IMR-90 (cell line): ENCODE measurements at regions not wholly inside any gene's neighbourhood (a gene's known extent, or its start where the extent isn't known, plus 50 kb on each side); places are given as distances from the start of the nearest gene placed in this dataset.

Experiments used
- ATAC-seq: fragments of 200-7000 bp; cut with Tn5 transposase; 2 replicates; pipeline ENCODE4 v1.9.1; 2020; ENCODE audit warnings: low read depth, mild to moderate bottlenecking, moderate library complexity
- BruUV-seq: library from RNA; stranded (reverse); fragments of 400-500 nt; replicated peaks from 2 replicates; lab custom pipeline; 2021; lab: Mats Ljungman, UMichigan
- CTCF ChIA-PET: fragments of 300-600 bp; formaldehyde crosslinking; extraction: SDS; loops from one replicate; lab custom pipeline; 2021; ENCODE audit warnings: antibody characterized with exemption; lab: Yijun Ruan, JAX
- POLR2A ChIA-PET: fragments of 300-600 bp; sonication (Branson Sonifier 250); formaldehyde crosslinking; loops from one replicate; lab custom pipeline; 2022; ENCODE audit warnings: antibody characterized with exemption; ENCODE audit not compliant: unreplicated experiment; lab: Charles Lee
- DNase-seq: peaks from one replicate; pipeline ENCODE4 v3.0.0; 2013
- H2AFZ ChIP-seq: replicated peaks from 2 replicates; pipeline ENCODE3; 2013; ENCODE audit warnings: low read length, mild to moderate bottlenecking; ENCODE audit not compliant: poor library complexity
- H2AK5ac ChIP-seq: 2 replicates; pipeline ENCODE4 v1.6.1; 2013; ENCODE audit warnings: low read depth, low read length, inconsistent platforms
- H2AK9ac ChIP-seq: replicated peaks from 2 replicates; pipeline ENCODE3; 2013; ENCODE audit warnings: mild to moderate bottlenecking, low read depth, low read length, moderate library complexity; ENCODE audit not compliant: poor library complexity
- H2BK120ac ChIP-seq: 2 replicates; pipeline ENCODE4 v1.6.1; 2013; ENCODE audit warnings: low read depth, low read length, inconsistent platforms
- H2BK15ac ChIP-seq: 3 replicates; pipeline ENCODE4 v1.6.1; 2013; ENCODE audit warnings: low read depth, low read length, inconsistent platforms
- H2BK20ac ChIP-seq: 2 replicates; pipeline ENCODE4 v1.6.1; 2013; ENCODE audit warnings: low read depth, mild to moderate bottlenecking, inconsistent platforms, low read length, moderate library complexity
- H2BK5ac ChIP-seq: 2 replicates; pipeline ENCODE4 v1.6.1; 2013; ENCODE audit warnings: mild to moderate bottlenecking, low read depth, low read length, inconsistent platforms; ENCODE audit not compliant: poor library complexity, severe bottlenecking
- H3K14ac ChIP-seq: replicated peaks from 2 replicates; pipeline ENCODE4 v1.6.1; 2013; ENCODE audit warnings: low read depth, low read length, inconsistent platforms
- H3K18ac ChIP-seq: 2 replicates; pipeline ENCODE4 v1.6.1; 2013; ENCODE audit warnings: low read depth, low read length, control low read depth
- H3K23ac ChIP-seq: 2 replicates; pipeline ENCODE4 v1.6.1; 2013; ENCODE audit warnings: low read depth, low read length, inconsistent platforms
- H3K27ac ChIP-seq: 2 replicates; pipeline ENCODE4 v1.5.1; 2013; ENCODE audit warnings: mild to moderate bottlenecking, control low read depth, low read length; ENCODE audit not compliant: insufficient read depth
- H3K27me3 ChIP-seq: 2 replicates; pipeline ENCODE4 v1.6.1; 2013; ENCODE audit warnings: low read length; ENCODE audit not compliant: control insufficient read depth, insufficient read depth
- H3K36me3 ChIP-seq: 2 replicates; pipeline ENCODE4 v1.6.1; 2013; ENCODE audit warnings: low read length, mixed read lengths; ENCODE audit not compliant: control insufficient read depth, insufficient read depth
- H3K4ac ChIP-seq: 2 replicates; pipeline ENCODE4 v1.6.1; 2013; ENCODE audit warnings: low read depth, low read length, inconsistent platforms
- H3K4me1 ChIP-seq: 2 replicates; pipeline ENCODE4 v1.6.1; 2013; ENCODE audit warnings: low read length, mixed read lengths; ENCODE audit not compliant: control insufficient read depth, insufficient read depth
- H3K4me2 ChIP-seq: 2 replicates; pipeline ENCODE4 v1.6.1; 2013; ENCODE audit warnings: low read depth, mild to moderate bottlenecking, control low read depth, low read length, moderate library complexity
- H3K4me3 ChIP-seq: 2 replicates; pipeline ENCODE4 v1.5.1; 2013; ENCODE audit warnings: low read depth, mild to moderate bottlenecking, control low read depth, low read length, moderate library complexity; ENCODE audit not compliant: insufficient read depth
- H3K56ac ChIP-seq: 2 replicates; pipeline ENCODE4 v1.6.1; 2013; ENCODE audit warnings: low read length, inconsistent platforms; ENCODE audit not compliant: insufficient read depth; ENCODE audit errors: extremely low read depth
- H3K79me1 ChIP-seq, 2 experiments: 2 replicates each; pipeline ENCODE4 v1.6.1; 2013; ENCODE audit warnings: low read length in 2 of 2, inconsistent platforms in 1 of 2, low read depth in 1 of 2
- H3K9ac ChIP-seq: 2 replicates; pipeline ENCODE4 v1.6.1; 2013; ENCODE audit warnings: low read depth, low read length, control low read depth
- H3K9me1 ChIP-seq: 2 replicates; pipeline ENCODE4 v1.6.1; 2013; ENCODE audit warnings: low read length, inconsistent platforms; ENCODE audit not compliant: insufficient read depth
- H3K9me3 ChIP-seq: 2 replicates; pipeline ENCODE4 v1.6.1; 2013; ENCODE audit warnings: low read length; ENCODE audit not compliant: control insufficient read depth, insufficient read depth
- H4K20me1 ChIP-seq: 2 replicates; pipeline ENCODE4 v1.6.1; 2013; ENCODE audit warnings: low read length, inconsistent platforms; ENCODE audit not compliant: insufficient read depth
- H4K5ac ChIP-seq: 2 replicates; pipeline ENCODE4 v1.6.1; 2013; ENCODE audit warnings: mild to moderate bottlenecking, low read depth, low read length, control low read depth
- H4K8ac ChIP-seq, 2 experiments: 2 replicates each; pipeline ENCODE4 v1.6.1; 2013; ENCODE audit warnings: low read depth in 2 of 2, low read length in 2 of 2, control low read depth in 1 of 2, inconsistent platforms in 1 of 2
- H4K91ac ChIP-seq: 2 replicates; pipeline ENCODE4 v1.6.1; 2013; ENCODE audit warnings: low read depth, low read length, inconsistent platforms; ENCODE audit not compliant: insufficient read depth
- BHLHE40 ChIP-seq: fragments of 150-350 bp; IDR thresholded peaks from 2 replicates; pipeline ENCODE4 v1.6.1; 2016; ENCODE audit warnings: mild to moderate bottlenecking, low read depth, low read length
- CEBPB ChIP-seq: IDR thresholded peaks from 2 replicates; pipeline ENCODE4 v1.6.1; 2012; ENCODE audit warnings: low read depth, low read length, improper control_type of control experiment
- CHD1 ChIP-seq: IDR thresholded peaks from 2 replicates; pipeline ENCODE4 v1.6.1; 2012; ENCODE audit warnings: low read depth, low read length, improper control_type of control experiment
- MAFK ChIP-seq: IDR thresholded peaks from 2 replicates; pipeline ENCODE4 v1.6.1; 2012; ENCODE audit warnings: low read depth, low read length, improper control_type of control experiment
- MAZ ChIP-seq: IDR thresholded peaks from 2 replicates; pipeline ENCODE4 v1.6.1; 2012; ENCODE audit warnings: low read depth, mild to moderate bottlenecking, low read length, improper control_type of control experiment, moderate library complexity, borderline replicate concordance
- MXI1 ChIP-seq: IDR thresholded peaks from 2 replicates; pipeline ENCODE4 v1.6.1; 2012; ENCODE audit warnings: low read depth, mild to moderate bottlenecking, low read length, moderate library complexity, borderline replicate concordance
- NFE2L2 ChIP-seq: fragments of 150-350 bp; IDR thresholded peaks from 2 replicates; pipeline ENCODE4 v1.6.1; 2016; ENCODE audit warnings: low read depth, mild to moderate bottlenecking, low read length
- RAD21 ChIP-seq: IDR thresholded peaks from 2 replicates; pipeline ENCODE4 v1.6.1; 2012; ENCODE audit warnings: low read length, improper control_type of control experiment
- RCOR1 ChIP-seq: IDR thresholded peaks from 2 replicates; pipeline ENCODE4 v1.6.1; 2012; ENCODE audit warnings: mild to moderate bottlenecking, low read length, improper control_type of control experiment; ENCODE audit not compliant: insufficient replicate concordance
- RFX5 ChIP-seq: IDR thresholded peaks from 2 replicates; pipeline ENCODE4 v1.8.0; 2012; ENCODE audit warnings: low read depth, mild to moderate bottlenecking, low read length, moderate library complexity
- SMC3 ChIP-seq: fragments of 150-350 bp; IDR thresholded peaks from 2 replicates; pipeline ENCODE4 v1.6.1; 2016; ENCODE audit warnings: low read depth, mild to moderate bottlenecking, antibody characterized with exemption, low read length, moderate library complexity
- WGBS, 2 experiments: methylation state at CpG; one replicate each; pipeline versions ENCODE4 v1.1.5 to v1.1.7; 2013; ENCODE audit warnings: missing lambda C conversion rate in 2 of 2; ENCODE audit not compliant: insufficient read length in 1 of 2; ENCODE audit errors: extremely low coverage in 2 of 2; 5-methylcytosine and 5-hydroxymethylcytosine counted together
- dilution Hi-C: fragments of 300-500 bp; cut with HindIII; formaldehyde crosslinking; loops from one replicate; pipeline ENCODE4 v1.14.3; 2018; ENCODE audit warnings: low sequenced_read_pairs; ENCODE audit not compliant: unreplicated experiment
- in situ Hi-C: fragments of 300-500 bp; cut with MboI; formaldehyde crosslinking; loops from 3 replicates; pipeline ENCODE4 v1.14.3; 2019; ENCODE audit warnings: low sequenced_read_pairs, inconsistent platforms, mixed read lengths
- intact Hi-C: fragments of 100-400 bp; cut with micrococcal nuclease; formaldehyde crosslinking; loops from 2 replicates; pipeline ENCODE4 v1.10.0; 2022
- TF ChIP-seq, protein P1 (sequence below): fragments of 150-350 bp; IDR thresholded peaks from 2 replicates; pipeline ENCODE4 v1.6.1; 2016; ENCODE audit warnings: low read depth, mild to moderate bottlenecking, low read length, moderate library complexity, borderline replicate concordance
- TF ChIP-seq, protein P2 (sequence below): conservative IDR thresholded peaks from 2 replicates; pipeline ENCODE4 v1.5.1; 2012; ENCODE audit warnings: mild to moderate bottlenecking, low read depth, low read length, improper control_type of control experiment
- TF ChIP-seq, protein P3 (sequence below): fragments of 150-350 bp; IDR thresholded peaks from 2 replicates; pipeline ENCODE4 v1.6.1; 2017; ENCODE audit warnings: mild to moderate bottlenecking, antibody characterized with exemption, low read length, low read depth

DNA sequence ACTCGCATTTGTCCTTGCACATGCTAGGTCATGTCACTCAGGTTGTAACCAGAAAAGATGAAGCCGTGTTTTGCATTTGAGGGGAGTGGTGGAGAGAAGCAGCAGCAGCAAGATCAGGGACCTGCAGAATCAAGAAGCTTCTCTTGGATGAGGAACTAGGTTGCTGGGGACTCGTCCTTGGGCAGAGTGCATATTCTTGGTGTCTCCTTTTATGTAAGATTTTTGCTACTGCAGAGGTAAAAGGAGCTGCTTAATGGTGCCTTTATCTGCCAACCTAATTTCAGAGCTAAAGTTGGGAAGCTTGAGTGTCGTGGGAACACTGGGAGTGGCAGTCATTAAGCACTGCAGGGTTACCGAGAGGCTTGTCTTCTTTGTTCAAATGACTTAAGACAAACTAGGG is 236.5 kb downstream of the MAP2K4 start (continued):
- TF ChIP-seq MXI1 (no peak), SMC3 (no peak), MAFK (no peak), NFE2L2 (no peak)

DNA sequence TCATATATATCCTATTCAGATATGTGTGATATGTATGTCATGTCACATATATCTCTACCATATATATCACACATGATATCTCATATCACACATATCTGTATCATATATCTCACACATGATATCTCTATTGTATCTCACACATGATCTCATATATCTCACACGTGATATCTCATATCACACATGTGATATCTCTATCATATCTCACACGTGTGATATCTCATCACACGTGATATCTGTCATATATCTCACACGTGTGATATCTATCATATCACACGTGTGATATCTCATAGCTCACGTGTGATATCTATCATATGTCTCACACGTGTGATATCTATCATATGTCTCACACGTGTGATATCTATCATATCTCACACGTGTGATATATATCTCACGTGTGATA is 240.7 kb downstream of the MAP2K4 start:
- Histone ChIP-seq H2BK5ac (no peak overlapping the region), H3K4ac (no peak overlapping the region), H2AK5ac (no peak overlapping the region), H3K9me3 (no peaks in the 10 kb centered on the region), H2BK20ac (no peak overlapping the region), H3K4me2 (no peak overlapping the region), H3K4me3 (no peak overlapping the region), H3K4me1 (peaks cover 3% of the 10 kb centered on the region), H4K8ac (no peak overlapping the region), H4K91ac (no peak overlapping the region), H2AFZ (no peak overlapping the region), H3K79me1 (no peaks in the 10 kb centered on the region), H3K9me1 (no peaks in the 10 kb centered on the region), H3K18ac (no peak overlapping the region), H4K20me1 (no peaks in the 10 kb centered on the region), H2AK9ac (no peak overlapping the region), H2BK15ac (no peak overlapping the region), H3K56ac (no peak overlapping the region), H4K5ac (no peak overlapping the region), H3K23ac (no peak overlapping the region), H3K36me3 (no peaks in the 10 kb centered on the region), H3K27ac (no peak overlapping the region), H2BK120ac (no peak overlapping the region), H3K14ac (no peak overlapping the region), H3K9ac (no peak overlapping the region), H3K27me3 (no peaks in the 10 kb centered on the region)
- intact Hi-C loops: no loop called here
- DNase-seq: no peak
- 98% methylated on average over 5 of the region's 10 CpGs; no CpG with 5 or more reads in 1 of the 2 experiments for WGBS, 2 experiments
- ChIA-PET CTCF (interaction anchor here (0.6 to 1.0 kb wide), 2 partner anchors 10 kb away, joined by 3 to 4 read pairs; no protein-coding TSS in a partner anchor), POLR2A (no interaction called here)
- ATAC-seq: no peak
- in situ Hi-C loops: no loop called here
- BruUV-seq: no TSS peak
- dilution Hi-C loops: no loop called here
- TF ChIP-seq RAD21 (no peak), RCOR1 (no peak), MXI1 (no peak), BHLHE40 (no peak), MAFK (no peak), RFX5 (no peak), SMC3 (no peak), CHD1 (no peak), MAZ (no peak), CEBPB (no peak), NFE2L2 (no peak)
- TF ChIP-seq, protein P1, sequence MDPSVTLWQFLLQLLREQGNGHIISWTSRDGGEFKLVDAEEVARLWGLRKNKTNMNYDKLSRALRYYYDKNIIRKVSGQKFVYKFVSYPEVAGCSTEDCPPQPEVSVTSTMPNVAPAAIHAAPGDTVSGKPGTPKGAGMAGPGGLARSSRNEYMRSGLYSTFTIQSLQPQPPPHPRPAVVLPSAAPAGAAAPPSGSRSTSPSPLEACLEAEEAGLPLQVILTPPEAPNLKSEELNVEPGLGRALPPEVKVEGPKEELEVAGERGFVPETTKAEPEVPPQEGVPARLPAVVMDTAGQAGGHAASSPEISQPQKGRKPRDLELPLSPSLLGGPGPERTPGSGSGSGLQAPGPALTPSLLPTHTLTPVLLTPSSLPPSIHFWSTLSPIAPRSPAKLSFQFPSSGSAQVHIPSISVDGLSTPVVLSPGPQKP: no peak
- TF ChIP-seq, protein P2, sequence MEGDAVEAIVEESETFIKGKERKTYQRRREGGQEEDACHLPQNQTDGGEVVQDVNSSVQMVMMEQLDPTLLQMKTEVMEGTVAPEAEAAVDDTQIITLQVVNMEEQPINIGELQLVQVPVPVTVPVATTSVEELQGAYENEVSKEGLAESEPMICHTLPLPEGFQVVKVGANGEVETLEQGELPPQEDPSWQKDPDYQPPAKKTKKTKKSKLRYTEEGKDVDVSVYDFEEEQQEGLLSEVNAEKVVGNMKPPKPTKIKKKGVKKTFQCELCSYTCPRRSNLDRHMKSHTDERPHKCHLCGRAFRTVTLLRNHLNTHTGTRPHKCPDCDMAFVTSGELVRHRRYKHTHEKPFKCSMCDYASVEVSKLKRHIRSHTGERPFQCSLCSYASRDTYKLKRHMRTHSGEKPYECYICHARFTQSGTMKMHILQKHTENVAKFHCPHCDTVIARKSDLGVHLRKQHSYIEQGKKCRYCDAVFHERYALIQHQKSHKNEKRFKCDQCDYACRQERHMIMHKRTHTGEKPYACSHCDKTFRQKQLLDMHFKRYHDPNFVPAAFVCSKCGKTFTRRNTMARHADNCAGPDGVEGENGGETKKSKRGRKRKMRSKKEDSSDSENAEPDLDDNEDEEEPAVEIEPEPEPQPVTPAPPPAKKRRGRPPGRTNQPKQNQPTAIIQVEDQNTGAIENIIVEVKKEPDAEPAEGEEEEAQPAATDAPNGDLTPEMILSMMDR: no peak
- TF ChIP-seq, protein P3, sequence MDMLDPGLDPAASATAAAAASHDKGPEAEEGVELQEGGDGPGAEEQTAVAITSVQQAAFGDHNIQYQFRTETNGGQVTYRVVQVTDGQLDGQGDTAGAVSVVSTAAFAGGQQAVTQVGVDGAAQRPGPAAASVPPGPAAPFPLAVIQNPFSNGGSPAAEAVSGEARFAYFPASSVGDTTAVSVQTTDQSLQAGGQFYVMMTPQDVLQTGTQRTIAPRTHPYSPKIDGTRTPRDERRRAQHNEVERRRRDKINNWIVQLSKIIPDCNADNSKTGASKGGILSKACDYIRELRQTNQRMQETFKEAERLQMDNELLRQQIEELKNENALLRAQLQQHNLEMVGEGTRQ: no peak
